Left lung (tissue), 4 donors: ENCODE measurements at regions not wholly inside any gene's neighbourhood (a gene's known extent, or its start where the extent isn't known, plus 50 kb on each side); places are given as distances from the start of the nearest gene placed in this dataset.

Experiments used
- ATAC-seq: fragments of 200-7000 bp; cut with Tn5 transposase; one replicate; pipeline ENCODE4 v1.9.1; 2020; ENCODE audit warnings: moderate library complexity
- DNase-seq, 4 donors: peaks; one replicate each; pipeline ENCODE4 v3.0.0-alpha.2; 2013 to 2020
- H3K27ac ChIP-seq, 2 donors: fragments of 200-600 bp; sonication (generic) in 1 of 2; one replicate each; pipeline versions ENCODE4 v1.5.0 to v1.8.0; 2020 to 2021
- H3K27me3 ChIP-seq, 2 donors: fragments of 200-600 bp; sonication (generic) in 1 of 2; one replicate each; pipeline versions ENCODE4 v1.5.0 to v1.8.0; 2020 to 2021
- H3K36me3 ChIP-seq, 2 donors: fragments of 200-600 bp; sonication (generic) in 1 of 2; one replicate each; pipeline versions ENCODE4 v1.5.0 to v1.8.0; 2020 to 2021
- H3K4me1 ChIP-seq, 2 donors: fragments of 200-600 bp; one replicate each; pipeline ENCODE4 v1.8.0; 2021
- H3K4me3 ChIP-seq, 2 donors: fragments of 200-600 bp; sonication (generic) in 1 of 2; one replicate each; pipeline versions ENCODE4 v1.5.0 to v1.8.0; 2020 to 2021; ENCODE audit warnings: mild to moderate bottlenecking in 1 of 2
- H3K9me3 ChIP-seq, 2 donors: fragments of 200-600 bp; sonication (generic) in 1 of 2; one replicate each; pipeline versions ENCODE4 v1.5.0 to v1.8.0; 2020 to 2021
- CTCF ChIP-seq, 2 donors: fragments of 200-600 bp; sonication (generic) in 1 of 2; IDR thresholded peaks; one replicate each; pipeline versions ENCODE4 v1.5.0 to v1.8.0; 2021; ENCODE audit warnings: antibody characterized with exemption in 2 of 2
- intact Hi-C, 2 donors: fragments of 100-400 bp; cut with DNase I; formaldehyde crosslinking; loops; one replicate each; pipeline versions ENCODE4 v1.11.2 to v1.14.2; 2022
- donor health status: DM: no; HTN: yes; CAD: no.
- donor health status: DM: no; HTN: no; CAD: no.

GRCh38 chr6:21648475-21649050 is 55.0 kb downstream of the SOX4 start:
- Histone ChIP-seq H3K4me1 (no peaks in the 10 kb centered on the region), H3K36me3 (no peaks in the 10 kb centered on the region), H3K9me3 (no peaks in the 10 kb centered on the region), H3K27me3 (no peaks in the 10 kb centered on the region), H3K4me3 (no peak overlapping the region), H3K27ac (no peak overlapping the region)
- no peak for TF ChIP-seq CTCF (IDR thresholded peaks at IDR 0.05)
- intact Hi-C loops, result no loop called here
- DNase-seq (no peak), ATAC-seq (no peak)

- Histone ChIP-seq H3K9me3 (no peaks in the 10 kb centered on the region), H3K27ac (no peak overlapping the region), H3K27me3 (no peaks in the 10 kb centered on the region), H3K36me3 (no peaks in the 10 kb centered on the region), H3K4me1 (no peaks in the 10 kb centered on the region), H3K4me3 (no peak overlapping the region)
- intact Hi-C loops, result no loop called here
- TF ChIP-seq CTCF (IDR thresholded peaks at IDR 0.05), result no peak
- DNase-seq (no peak), ATAC-seq (no peak)
These were observed 59.8 kb downstream of the SOX4 start for GRCh38 chr6:21653323-21653722.

GRCh38 chr6:21653905-21654304 is 60.4 kb downstream of the SOX4 start:
- TF ChIP-seq CTCF (IDR thresholded peaks at IDR 0.05), result no peak
- intact Hi-C loops, result no loop called here

GRCh38 chr6:21654361-21654760 is 60.8 kb downstream of the SOX4 start:
- ATAC-seq, result no peak
- no peak for DNase-seq
- intact Hi-C loops, result no loop called here

More at GRCh38 chr6:21653905-21654304, 60.4 kb downstream of the SOX4 start:
- no peak overlapping the region for H3K4me3 ChIP-seq
- no peak overlapping the region for H3K27ac ChIP-seq
- no peaks in the 10 kb centered on the region for H3K27me3 ChIP-seq
- H3K4me1 ChIP-seq, result no peaks in the 10 kb centered on the region
- DNase-seq (peak in 1 of 4 donors; percentile 49), ATAC-seq (no peak)
- no peaks in the 10 kb centered on the region for H3K36me3 ChIP-seq
- H3K9me3 ChIP-seq, result no peaks in the 10 kb centered on the region

GRCh38 chr6:21663966-21664313 is 70.4 kb downstream of the SOX4 start:
- no peaks in the 10 kb centered on the region for H3K9me3 ChIP-seq
- peak overlapping the region in 1 of 2 donors; percentile 39 for H3K27ac ChIP-seq
- H3K36me3 ChIP-seq, result no peaks in the 10 kb centered on the region
- H3K4me3 ChIP-seq, result peak overlapping the region; percentile 38 to 42
- peaks cover 5 to 41% of the 10 kb centered on the region in 2 donors for H3K4me1 ChIP-seq
- no peak for ATAC-seq
- TF ChIP-seq CTCF (IDR thresholded peaks at IDR 0.05), result no peak
- no peak for DNase-seq
- peaks cover 19 to 69% of the 10 kb centered on the region in 2 donors for H3K27me3 ChIP-seq
- intact Hi-C loops, result no loop called here

More at GRCh38 chr6:21654361-21654760, 60.8 kb downstream of the SOX4 start:
- H3K36me3 ChIP-seq, result no peaks in the 10 kb centered on the region
- no peaks in the 10 kb centered on the region for H3K27me3 ChIP-seq
- H3K4me3 ChIP-seq, result no peak overlapping the region
- H3K27ac ChIP-seq, result no peak overlapping the region
- no peaks in the 10 kb centered on the region for H3K4me1 ChIP-seq
- H3K9me3 ChIP-seq, result no peaks in the 10 kb centered on the region
- TF ChIP-seq CTCF (IDR thresholded peaks at IDR 0.05), result no peak
